Adrenal gland (tissue), 5 donors: ENCODE measurements at regions not wholly inside any gene's neighbourhood (a gene's known extent, or its start where the extent isn't known, plus 50 kb on each side); places are given as distances from the start of the nearest gene placed in this dataset.

ENCODE experiments used
- POLR2A ChIP-seq, 2 donors: fragments of 450-650 bp; IDR thresholded peaks; one replicate each; pipeline ENCODE4 v1.6.1; 2017; ENCODE audit warnings: antibody characterized with exemption in 2 of 2, mild to moderate bottlenecking in 2 of 2, moderate library complexity in 1 of 2
- TF ChIP-seq, protein P1 (sequence below), 6 experiments: fragments of 450-650 bp in 4 of 6; fragments of 200-600 bp in 2 of 6; sonication (generic) in 1 of 6; IDR thresholded peaks; 1 replicate in 5 of 6; 2 replicates in 1 of 6; pipeline versions ENCODE4 v1.5.1 to v1.8.0; 2016 to 2021; ENCODE audit warnings: antibody characterized with exemption in 6 of 6, mild to moderate bottlenecking in 2 of 6, moderate library complexity in 1 of 6
- donor health status: DM: no; HTN: no; CAD: no.

DNA sequence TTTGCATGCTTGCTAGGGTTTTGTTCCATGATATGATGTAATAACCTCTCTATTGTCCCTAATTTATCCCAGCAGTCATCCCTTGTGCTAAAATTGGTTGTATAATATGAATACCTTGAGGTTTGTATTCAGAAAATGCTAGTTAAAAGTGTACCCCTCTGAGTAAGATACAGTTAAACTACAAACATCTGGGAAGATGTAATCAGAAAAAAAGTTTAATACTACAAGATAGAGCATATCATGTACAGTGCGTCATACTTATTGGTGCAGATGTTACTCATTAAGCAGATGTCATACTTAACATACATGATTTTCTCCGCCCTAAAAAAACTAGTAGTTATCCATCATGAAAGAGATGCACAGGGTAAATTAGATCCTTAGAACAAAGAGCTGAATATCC lies 336.1 kb upstream of the KCND2 start:
- TF ChIP-seq POLR2A (IDR thresholded peaks at IDR 0.05), result no peak
- TF ChIP-seq, protein P1, sequence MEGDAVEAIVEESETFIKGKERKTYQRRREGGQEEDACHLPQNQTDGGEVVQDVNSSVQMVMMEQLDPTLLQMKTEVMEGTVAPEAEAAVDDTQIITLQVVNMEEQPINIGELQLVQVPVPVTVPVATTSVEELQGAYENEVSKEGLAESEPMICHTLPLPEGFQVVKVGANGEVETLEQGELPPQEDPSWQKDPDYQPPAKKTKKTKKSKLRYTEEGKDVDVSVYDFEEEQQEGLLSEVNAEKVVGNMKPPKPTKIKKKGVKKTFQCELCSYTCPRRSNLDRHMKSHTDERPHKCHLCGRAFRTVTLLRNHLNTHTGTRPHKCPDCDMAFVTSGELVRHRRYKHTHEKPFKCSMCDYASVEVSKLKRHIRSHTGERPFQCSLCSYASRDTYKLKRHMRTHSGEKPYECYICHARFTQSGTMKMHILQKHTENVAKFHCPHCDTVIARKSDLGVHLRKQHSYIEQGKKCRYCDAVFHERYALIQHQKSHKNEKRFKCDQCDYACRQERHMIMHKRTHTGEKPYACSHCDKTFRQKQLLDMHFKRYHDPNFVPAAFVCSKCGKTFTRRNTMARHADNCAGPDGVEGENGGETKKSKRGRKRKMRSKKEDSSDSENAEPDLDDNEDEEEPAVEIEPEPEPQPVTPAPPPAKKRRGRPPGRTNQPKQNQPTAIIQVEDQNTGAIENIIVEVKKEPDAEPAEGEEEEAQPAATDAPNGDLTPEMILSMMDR (IDR thresholded peaks at IDR 0.05), result no peak
